ENCODE measurements at regions not wholly inside any gene's neighbourhood (a gene's known extent, or its start where the extent isn't known, plus 50 kb on each side); places are given as distances from the start of the nearest gene placed in this dataset.

DNA sequence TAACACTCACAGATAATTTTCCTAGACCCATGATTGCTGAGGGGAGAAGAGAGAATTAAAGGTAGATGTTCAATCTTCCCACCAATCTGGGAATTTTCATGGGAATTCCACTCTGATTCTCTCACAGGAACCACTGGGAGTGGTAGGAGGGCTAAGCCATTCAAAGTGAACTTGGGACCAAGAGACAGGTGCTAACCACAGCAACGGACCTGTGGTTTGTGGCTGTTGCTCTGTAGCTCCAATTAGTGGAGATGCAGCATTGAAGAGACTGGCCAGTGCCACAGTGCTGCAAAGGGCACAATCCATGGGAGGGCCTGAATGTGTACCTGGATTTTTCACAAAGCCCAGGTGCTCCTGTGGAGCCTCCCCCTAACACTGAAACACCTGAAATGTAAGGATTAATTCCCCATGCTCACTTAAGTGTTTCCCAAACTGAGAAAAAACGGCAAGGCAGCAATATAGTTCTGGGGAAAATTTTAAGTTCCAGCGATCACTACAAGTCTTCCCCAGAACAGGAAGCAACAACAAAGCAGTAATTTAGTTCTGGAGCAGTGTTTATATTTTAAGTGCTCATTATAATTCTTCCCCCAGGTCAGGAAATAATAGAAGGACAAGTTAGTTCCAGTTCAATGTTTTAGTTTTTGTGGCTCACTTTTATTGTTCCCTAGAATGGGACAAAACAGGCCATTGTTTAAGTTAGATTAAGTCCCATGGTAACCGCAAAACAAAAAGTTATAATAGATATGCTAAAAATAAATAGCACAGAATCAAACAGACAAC lies 1045.8 kb downstream of the CNTNAP5 start:
- DNase-seq (ENCODE audit: low spot score), result no peak

DNA sequence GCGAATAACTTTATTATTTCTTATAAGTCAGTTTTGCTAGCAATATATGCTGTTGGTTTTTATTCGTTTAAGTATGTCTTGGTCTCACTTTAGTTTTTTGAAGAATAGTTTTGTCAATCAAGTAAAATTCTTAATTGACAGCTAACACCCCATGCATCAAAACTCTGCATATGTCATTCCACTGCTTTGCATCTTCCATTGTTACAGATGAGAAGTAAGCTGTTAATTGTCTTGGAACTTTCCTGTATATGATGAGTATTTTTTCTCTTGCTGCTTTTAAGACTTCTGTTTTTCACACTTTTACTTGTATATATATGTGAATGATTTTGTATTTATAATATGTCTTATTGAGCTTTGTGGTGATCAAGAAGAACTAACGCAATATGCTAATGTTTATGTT lies 1048.4 kb downstream of the CNTNAP5 start:
- no peak for DNase-seq (ENCODE audit: low spot score)

DNA sequence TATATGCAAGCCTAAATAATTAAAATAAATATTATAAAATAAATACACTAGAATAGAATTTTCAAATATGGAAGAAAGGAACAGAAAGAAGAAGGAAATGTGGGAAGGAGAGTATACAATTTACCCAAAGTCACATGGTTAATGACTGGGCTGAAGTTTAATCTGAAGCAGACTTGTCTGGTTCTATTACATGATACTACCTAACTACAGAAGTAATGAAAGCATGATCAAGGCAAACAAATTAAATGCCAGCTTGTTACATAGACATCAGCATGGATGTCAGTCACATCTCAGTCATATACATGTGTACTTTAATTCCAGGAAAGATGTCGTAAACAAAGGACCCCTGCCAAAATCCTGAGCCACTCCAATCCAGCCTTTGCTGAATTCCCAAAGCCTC lies 1060.8 kb downstream of the CNTNAP5 start:
- no peak for DNase-seq (ENCODE audit: low spot score)

DNA sequence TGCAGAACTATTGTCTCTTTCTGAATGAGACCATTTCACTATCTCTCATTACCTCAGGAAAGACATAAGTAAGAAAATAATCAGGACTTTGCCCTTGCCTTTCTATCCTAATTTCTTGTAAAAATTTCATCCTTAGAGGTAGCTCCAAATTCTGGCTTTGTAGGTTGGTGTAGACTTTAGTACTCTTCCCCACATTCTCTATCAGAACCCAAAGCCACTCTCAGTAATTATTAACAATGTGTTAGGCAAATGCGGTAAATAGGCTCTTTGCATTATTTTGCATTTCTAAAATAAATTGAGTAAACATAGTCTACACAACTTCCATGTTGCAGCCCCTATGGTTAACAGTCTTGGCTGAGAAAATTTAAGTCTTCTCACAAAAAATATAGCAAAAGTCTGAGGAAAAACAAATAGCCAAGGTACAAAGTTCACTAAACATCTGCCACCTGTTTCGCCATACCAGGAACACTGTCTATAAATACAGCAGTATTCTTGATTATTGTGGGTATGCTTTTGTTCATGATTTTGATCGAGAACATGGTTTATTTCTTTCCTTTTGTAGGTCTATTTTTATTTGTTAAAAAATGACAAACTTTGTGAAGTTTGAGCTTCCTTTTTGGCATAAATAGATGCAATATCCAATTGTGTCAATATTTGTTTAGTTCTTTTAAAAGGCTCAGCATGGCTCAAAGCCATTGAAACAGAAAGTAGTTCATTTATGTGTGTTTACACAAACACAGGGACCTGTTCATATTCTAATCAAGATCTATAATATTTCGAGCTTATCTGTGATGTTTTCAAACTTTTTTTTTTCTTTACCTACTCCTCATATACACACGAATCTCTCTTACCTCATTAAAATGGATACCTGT lies 1061.5 kb downstream of the CNTNAP5 start:
- DNase-seq (ENCODE audit: low spot score), result no peak

DNA sequence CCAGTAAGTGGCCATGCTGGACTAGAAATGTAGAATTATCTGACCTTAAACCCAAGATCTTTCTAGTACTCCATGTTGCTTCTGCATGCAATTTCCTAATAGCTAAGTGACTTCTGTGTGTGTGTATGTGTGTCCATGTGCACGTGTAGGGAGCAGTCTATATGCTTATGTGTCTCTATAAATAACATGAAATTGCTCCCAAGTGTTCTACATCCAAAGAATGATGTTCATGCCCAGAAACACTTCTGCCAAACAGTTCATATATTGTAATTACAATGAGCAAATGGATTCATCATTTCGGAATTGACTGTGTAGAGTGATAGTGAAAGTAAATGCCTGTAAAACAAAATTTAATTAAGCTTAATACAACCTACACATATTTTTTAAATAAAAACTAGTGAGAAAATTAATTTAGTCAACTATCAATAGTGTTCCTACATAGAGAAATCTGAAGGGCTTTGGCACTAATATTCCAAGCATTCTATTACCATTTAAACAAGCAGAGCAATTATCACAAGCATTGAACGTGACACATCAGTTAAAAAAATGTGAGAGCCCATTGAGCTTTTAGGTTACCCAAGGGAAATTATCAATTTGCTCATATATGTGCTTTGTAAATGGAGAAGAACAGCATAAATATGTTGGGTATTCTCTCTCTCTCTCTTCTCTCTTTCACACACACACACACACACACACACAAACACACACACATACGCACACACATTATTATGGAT lies 1067.4 kb downstream of the CNTNAP5 start:
- no peak for DNase-seq (ENCODE audit: low spot score)

DNA sequence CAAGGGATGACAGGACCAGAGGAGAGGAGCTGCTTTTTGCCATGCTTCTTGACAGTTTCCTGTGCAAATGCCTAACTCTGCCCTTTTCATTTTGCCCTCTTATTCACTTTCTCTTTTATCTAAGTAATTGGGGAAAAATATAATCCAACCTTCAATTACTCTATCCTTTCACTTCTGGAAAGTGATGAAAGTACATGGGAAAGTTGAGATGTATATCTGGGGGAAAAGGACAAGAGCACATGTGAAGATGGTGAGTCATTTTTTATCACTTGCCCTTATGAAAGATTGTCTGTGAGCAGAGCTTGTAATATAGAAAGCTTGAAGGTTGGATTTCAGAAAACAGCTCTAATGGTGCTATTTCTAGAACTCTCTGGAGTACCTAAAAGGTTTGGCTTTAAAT lies 1070.7 kb downstream of the CNTNAP5 start:
- DNase-seq (ENCODE audit: low spot score), result no peak

DNA sequence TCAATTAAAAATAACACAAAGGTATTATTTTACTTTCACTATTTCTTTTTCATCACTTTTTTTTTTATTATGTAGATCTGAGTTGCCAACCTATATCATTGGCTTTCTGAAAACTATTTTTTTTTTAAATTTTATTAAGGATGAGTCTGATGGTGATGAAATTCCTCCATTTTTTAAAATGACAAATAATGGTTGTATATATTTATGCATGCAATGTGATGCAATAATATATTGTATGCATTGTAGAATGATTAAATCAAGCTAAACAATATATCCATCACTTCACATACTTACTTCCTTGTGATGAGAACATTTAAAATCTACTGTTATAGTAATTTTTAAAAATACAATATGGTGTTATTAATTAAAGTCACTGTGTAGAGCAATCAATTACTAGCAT lies 1081.6 kb downstream of the CNTNAP5 start:
- no peak for DNase-seq (ENCODE audit: low spot score)

DNA sequence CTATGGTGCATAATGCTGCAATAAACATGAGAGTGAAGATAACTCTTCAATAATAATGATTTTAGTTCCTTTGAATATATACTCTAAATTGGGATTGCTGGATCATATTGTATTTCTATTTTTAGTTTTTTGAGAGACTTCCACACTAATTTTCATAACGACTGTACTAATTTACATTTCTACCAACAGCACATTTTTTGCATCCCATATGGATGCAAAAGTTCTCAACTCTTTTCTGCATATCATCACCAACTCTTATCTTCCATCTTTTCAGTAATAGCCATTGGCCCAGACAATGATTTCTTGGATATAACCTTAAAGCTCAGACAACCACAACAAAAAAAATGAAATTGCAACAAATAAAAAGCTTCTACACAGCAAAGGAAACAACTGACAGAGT lies 1082.4 kb downstream of the CNTNAP5 start:
- DNase-seq (ENCODE audit: low spot score), result no peak

DNA sequence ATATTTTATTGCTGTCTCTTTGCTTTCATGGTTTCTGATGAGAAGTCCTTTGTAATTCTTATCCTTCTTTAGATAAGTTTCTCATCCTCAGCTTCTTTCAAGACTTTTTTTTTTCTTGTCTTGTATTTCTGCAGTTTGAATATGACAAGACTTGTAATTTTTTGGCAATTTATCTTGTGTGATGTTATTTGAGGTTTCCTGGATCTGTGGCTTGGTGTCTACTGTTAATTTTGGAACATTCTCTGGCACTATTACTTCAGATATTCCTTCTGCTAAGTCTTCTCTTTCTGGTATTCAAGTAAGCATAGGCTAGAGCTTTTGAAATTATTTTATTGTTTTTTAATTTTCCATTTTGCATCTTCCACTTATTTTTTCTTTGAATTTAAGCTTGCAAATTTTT lies 1083.2 kb downstream of the CNTNAP5 start:
- DNase-seq (ENCODE audit: low spot score), result no peak

DNA sequence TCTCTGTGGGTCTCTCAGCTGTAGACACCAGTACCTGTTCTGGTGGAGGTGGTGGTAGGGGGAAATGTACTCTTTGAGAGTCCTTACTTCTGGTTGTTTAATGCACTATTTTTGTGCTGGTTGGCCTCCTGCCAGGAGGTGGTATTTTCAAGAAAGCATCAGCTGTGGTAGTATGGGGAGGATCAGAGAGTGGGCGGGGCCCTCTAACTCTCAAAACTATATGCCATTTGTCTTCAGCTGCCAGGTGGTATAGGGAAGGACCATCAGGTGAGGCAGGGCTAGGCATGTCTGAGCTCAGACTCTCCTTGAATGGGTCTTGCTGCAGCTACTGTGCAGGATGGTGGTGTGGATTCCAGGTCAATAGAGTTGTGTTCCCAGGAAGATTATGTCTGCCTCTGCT lies 1100.8 kb downstream of the CNTNAP5 start:
- DNase-seq (ENCODE audit: low spot score), result no peak

DNA sequence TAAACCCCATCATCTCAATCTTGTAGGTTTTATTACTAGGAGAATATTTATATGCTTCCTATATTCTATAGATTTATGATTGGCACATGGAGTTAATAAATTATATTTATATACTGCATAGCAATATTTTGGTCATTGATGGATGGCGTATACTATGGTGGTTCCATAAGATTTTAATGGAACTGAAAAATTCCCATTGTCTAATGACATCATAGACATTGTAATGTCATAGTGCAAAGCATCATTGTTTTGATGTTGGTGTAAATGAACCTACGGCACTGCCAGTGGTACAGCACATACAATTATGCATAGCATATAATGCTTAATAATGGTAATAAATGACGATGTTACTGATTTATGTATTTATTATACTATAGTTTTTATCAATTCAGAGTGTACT lies 1135.9 kb downstream of the CNTNAP5 start:
- DNase-seq (ENCODE audit: low spot score), result no peak

DNA sequence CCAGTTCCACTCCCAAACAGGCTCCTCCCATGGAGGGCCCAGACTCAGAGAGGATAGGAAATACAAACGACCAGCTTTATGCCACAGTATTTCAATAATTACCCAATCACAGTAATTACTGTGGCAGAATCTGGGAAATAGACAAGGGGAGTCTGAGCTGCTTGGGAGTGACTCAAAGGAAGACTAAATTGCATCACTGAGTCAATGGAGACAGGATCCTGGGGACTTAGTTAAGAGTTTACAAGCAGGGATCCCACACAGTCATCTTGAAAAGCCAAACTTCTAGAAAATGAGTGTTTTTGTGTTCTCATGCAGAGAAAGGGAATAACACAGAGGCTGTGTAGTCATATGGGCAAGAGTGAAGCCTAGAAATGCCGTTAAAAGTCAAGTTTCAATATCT lies 1142.1 kb downstream of the CNTNAP5 start:
- no peak for DNase-seq (ENCODE audit: low spot score)

DNA sequence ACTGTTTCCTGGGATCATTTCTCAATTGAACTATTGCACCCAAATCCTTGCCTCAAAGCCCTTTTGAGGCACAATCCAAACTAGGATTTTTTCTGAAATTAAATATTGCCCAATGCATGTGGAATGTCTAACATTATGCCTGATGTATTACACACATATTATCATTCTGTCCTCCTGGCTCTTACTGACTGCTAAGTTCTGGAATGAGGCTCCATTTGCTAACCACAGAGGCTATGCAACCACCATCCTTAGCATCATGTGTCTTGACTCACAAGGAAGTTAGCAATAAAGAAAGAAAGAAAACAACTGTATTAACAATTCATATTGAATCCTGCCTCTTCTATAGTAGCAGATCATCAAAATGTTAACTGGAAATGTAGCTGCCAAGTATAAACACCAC lies 1142.7 kb downstream of the CNTNAP5 start:
- DNase-seq (ENCODE audit: low spot score), result no peak

DNA sequence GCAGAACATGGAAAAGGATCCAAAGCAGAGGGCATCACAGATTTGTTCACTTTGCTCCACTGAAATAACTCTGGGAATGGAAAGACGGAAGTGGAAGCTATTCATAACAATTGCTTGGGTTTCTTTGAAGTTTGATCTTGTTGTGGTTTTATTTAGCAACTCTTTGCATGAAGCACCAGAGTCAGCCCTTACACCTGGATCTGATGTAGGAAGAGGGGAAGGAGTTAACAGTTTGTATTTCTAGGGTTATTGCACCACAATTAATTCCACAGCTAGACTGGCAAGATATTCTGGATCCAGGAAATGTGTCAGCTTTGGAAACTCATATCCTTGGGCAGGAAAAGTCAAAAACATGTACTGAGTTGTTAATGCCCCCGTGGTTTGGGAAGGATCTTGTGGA lies 1143.4 kb downstream of the CNTNAP5 start:
- DNase-seq (ENCODE audit: low spot score), result no peak

DNA sequence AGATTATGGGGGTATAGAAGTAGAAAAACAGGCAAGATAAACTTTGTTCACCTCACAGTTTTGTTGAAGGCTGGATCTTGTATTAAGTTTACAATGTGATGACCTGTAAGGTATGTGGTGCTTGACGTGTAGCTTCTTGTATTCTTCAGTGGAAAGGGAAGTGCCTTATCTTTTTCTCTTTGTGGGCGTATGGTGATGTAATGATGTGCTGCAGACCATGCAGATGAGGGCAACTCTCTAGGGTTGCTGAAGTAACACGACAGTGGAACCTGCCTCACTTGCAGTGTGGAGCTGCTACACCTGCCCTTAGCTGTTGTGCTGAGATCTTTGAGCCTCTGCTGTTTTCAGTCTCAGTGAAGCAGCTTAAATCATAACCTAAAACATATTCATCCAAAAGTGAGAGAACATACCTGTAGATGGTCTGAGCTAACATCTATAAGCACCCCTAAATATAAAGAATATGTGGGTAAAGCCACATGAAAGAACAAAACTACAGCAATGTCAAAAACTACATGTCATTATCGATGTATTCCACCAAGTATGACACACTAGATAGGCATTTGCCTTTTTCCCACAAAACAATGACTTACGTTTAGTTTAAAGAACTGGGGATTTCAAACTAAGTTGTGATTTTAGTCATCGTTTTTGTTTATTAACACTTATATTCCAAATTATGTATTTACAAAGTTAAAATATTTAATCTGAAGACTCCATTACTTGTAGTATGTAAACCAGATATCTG lies 1144.1 kb downstream of the CNTNAP5 start:
- no peak for DNase-seq (ENCODE audit: low spot score)

DNA sequence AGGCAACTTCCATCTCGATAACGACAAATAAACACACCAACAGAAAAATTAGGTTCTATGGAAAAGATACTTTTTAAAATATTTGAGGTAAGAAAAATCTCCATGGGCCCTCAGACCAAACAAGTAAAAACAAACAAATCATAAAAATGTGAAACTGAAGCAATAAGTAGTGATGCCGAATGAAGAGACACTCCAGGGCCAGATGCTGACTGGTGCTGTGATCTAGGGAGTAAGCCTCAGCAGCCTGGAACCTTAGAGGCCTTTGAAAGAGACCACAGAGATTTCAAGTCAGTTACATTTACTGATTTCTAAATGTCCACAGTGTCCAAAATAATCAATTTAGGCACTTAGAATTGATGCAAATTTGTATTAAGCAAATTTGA lies 1144.7 kb downstream of the CNTNAP5 start:
- DNase-seq (ENCODE audit: low spot score), result no peak

DNA sequence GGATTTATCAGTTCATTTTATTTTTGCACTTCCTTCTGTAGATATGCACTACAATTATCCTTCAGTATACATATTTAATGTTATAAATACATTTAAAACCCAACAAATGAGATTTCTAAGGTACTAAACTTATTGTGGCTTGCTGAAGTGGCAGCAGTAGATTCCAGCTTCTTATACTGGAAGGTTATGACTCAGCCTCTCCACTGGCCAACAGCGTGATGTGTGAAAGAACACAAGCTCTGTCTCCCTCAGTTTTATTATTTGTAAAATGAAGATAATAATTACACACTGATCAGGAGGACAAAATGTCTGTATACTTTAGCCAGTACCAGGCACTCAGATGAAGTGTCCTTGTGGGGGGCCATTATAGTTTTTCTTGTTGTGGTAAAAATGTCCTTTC lies 1147.1 kb downstream of the CNTNAP5 start:
- DNase-seq (ENCODE audit: low spot score), result no peak

DNA sequence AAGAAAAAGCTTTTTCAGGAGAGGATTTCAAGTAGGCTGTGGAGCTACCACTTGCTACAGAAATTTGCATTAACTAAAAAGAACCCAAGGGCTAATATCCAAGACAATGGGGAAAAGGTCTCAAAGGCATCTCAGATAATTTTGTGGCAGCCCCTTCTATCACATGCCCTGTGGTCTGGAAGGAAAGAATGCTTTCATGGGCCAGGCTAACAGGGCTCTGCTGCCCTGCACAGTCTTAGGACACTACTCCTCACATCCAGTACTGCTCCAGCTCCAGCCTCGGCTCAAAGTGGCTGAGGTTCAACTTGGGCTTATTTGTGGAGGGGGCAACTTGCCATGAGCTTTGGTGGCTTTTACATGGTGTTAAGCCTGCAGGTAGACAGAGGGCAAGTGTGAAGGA lies 1150.3 kb downstream of the CNTNAP5 start:
- no peak for DNase-seq (ENCODE audit: low spot score)

DNA sequence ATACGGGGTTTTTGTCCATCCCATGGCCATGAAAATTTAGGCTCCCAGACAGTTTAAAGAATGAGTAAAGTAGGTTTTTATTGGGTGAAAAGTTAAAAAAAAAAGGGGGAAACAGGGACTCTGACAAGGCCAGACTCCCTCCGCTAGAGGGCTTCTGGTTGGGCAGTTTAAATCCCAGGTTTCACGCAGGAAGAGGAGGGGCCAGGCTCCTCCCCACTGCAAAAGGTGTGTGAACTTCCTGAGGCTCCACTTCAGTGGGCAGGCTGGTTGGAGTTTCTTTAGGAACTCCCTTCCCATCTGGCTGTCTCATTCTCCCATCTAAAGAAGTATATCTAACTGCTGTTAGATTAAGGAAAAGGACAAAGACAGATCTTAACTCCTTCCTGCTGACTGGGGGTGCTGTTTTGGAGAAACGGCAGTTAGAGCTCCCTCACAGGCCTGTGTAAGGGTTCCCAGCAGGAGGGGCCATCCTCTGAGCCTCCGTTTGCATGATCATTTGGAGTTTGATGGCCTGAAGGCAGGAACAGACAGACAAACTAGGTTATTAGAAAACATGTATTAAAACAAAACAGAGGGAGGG lies 1160.7 kb downstream of the CNTNAP5 start:
- DNase-seq (ENCODE audit: low spot score), result no peak

DNA sequence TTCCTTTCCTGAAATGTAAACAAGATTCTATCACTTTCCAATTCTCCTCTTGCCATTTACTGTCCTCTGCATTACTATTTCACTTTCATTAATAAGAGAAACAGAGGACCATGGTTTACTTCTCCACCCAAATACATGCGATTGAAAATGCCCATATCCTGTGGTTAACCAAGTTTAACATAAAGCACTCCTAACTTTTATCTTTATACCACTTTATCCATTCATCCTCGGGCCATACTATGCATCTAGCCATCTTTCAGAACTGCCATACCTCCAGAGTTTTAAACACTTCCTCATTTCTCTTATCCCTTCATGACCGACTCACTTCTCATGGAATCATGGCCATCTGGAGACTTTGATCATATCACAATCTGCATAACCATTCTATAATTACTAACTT lies 1182.3 kb downstream of the CNTNAP5 start:
- no peak for DNase-seq (ENCODE audit: low spot score)

DNA sequence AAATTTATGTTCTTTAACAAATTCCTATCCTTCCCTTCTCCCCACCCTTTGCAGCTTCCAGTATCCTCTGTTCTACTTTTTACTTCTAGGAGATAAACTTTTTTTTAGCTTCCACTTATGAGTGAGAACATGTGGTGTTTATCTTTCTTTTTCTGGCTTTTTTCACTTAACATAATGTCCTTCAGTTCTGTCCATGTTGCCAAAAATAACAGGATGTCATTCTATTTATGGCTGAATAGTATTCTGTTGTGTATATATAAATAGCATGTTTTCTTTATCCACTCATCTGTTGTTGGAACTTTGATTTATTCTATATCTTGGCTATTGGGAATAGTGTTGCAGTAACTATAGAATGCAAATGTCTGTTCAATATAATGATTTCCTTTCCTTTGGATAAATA lies 1191.2 kb downstream of the CNTNAP5 start:
- no peak for DNase-seq (ENCODE audit: low spot score)

DNA sequence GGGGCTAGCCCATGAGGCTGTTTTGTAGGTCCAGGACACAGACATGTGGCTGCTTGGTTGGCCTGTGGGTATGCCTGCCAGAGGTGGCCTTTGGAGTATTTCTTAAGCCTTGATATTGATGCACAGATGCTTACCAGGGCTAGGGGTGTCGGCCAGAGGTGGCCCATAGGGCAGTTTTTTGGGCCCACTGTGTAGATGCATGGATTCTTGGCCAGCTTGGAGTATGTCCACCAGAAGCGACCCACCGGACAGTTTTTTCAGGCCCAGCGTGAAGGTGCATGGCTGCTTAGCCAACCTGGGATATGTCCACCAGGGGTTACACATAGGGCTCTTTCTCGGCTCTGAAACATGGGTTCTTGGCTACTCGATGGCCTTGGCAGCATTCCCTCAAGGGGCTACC lies 1199.1 kb downstream of the CNTNAP5 start:
- no peak for DNase-seq (ENCODE audit: low spot score)

All from hepatic stellate cell (primary cell).